Activated CD4-positive, alpha-beta T cell treated with anti-CD3 and anti-CD28 coated beads, Interleukin-2, amount 10 ng/mL, durations not matched to agents 7 days and 5 days (primary cell): ENCODE measurements at regions not wholly inside any gene's neighbourhood (a gene's known extent, or its start where the extent isn't known, plus 50 kb on each side); places are given as distances from the start of the nearest gene placed in this dataset.

Experiments used
- CTCF ChIA-PET: fragments of 350-600 bp; sonication (Branson Sonifier 250); formaldehyde crosslinking; loops from one replicate; lab custom pipeline; 2021; ENCODE audit warnings: antibody characterized with exemption; lab: Charles Lee
- POLR2A ChIA-PET: fragments of 350-600 bp; sonication (Branson Sonifier 250); formaldehyde crosslinking; loops from one replicate; lab custom pipeline; 2021; ENCODE audit warnings: antibody characterized with exemption; lab: Charles Lee
- DNase-seq: peaks from one replicate; pipeline ENCODE4 v3.0.0-alpha.2; 2020
- H3K27ac Mint-ChIP-seq: one replicate; pipeline ENCODE4 v1.8.0; 2021; ENCODE audit warnings: mild to moderate bottlenecking, moderate library complexity, mixed read lengths
- H3K27me3 Mint-ChIP-seq: one replicate; pipeline ENCODE4 v1.8.0; 2021; ENCODE audit warnings: mixed read lengths
- H3K36me3 Mint-ChIP-seq: one replicate; pipeline ENCODE4 v1.8.0; 2021; ENCODE audit warnings: low read depth, mixed read lengths
- H3K4me1 Mint-ChIP-seq: one replicate; pipeline ENCODE4 v1.8.0; 2021; ENCODE audit warnings: mixed read lengths
- H3K4me3 Mint-ChIP-seq: one replicate; pipeline ENCODE4 v1.8.0; 2021; ENCODE audit warnings: mild to moderate bottlenecking, moderate library complexity, mixed read lengths
- H3K9me3 Mint-ChIP-seq: one replicate; pipeline ENCODE4 v1.8.0; 2021; ENCODE audit warnings: mixed read lengths

- Mint-ChIP-seq H3K27ac (no peak overlapping the region), H3K36me3 (no peaks in the 10 kb centered on the region), H3K27me3 (no peaks in the 10 kb centered on the region), H3K9me3 (peaks cover 9% of the 10 kb centered on the region), H3K4me1 (no peaks in the 10 kb centered on the region), H3K4me3 (no peak overlapping the region)
- ChIA-PET POLR2A (no interaction called here), CTCF (no interaction called here)
- no peak for DNase-seq
Observed at GRCh38 chr6:62516291-62517141, 230.5 kb upstream of the KHDRBS2 start.

- no peak overlapping the region for H3K27ac Mint-ChIP-seq
- no peak overlapping the region for H3K4me3 Mint-ChIP-seq
- no peaks in the 10 kb centered on the region for H3K36me3 Mint-ChIP-seq
- no peak for DNase-seq
- peaks cover 27% of the 10 kb centered on the region for H3K9me3 Mint-ChIP-seq
- H3K27me3 Mint-ChIP-seq: no peaks in the 10 kb centered on the region
- ChIA-PET POLR2A (no interaction called here), CTCF (no interaction called here)
- H3K4me1 Mint-ChIP-seq: no peaks in the 10 kb centered on the region
Observed at GRCh38 chr6:62492192-62492822, 206.3 kb upstream of the KHDRBS2 start.

GRCh38 chr6:62480544-62480943 is 194.5 kb upstream of the KHDRBS2 start:
- Mint-ChIP-seq H3K4me3 (no peak overlapping the region), H3K9me3 (no peaks in the 10 kb centered on the region), H3K27me3 (no peaks in the 10 kb centered on the region), H3K4me1 (no peaks in the 10 kb centered on the region), H3K27ac (no peak overlapping the region), H3K36me3 (no peaks in the 10 kb centered on the region)
- POLR2A ChIA-PET: no interaction called here
- DNase-seq: no peak
- CTCF ChIA-PET: no interaction called here

- H3K36me3 Mint-ChIP-seq: no peaks in the 10 kb centered on the region
Observed at GRCh38 chr6:62479697-62480220, 193.7 kb upstream of the KHDRBS2 start.

GRCh38 chr6:62474793-62475192 is 188.8 kb upstream of the KHDRBS2 start:
- no peak overlapping the region for H3K4me3 Mint-ChIP-seq
- no peaks in the 10 kb centered on the region for H3K27me3 Mint-ChIP-seq

More at GRCh38 chr6:62479697-62480220, 193.7 kb upstream of the KHDRBS2 start:
- H3K27me3 Mint-ChIP-seq: no peaks in the 10 kb centered on the region
- ChIA-PET POLR2A (no interaction called here), CTCF (no interaction called here)
- H3K9me3 Mint-ChIP-seq: no peaks in the 10 kb centered on the region
- no peak for DNase-seq
- H3K27ac Mint-ChIP-seq: no peak overlapping the region
- no peak overlapping the region for H3K4me3 Mint-ChIP-seq
- H3K4me1 Mint-ChIP-seq: no peaks in the 10 kb centered on the region

GRCh38 chr6:62466607-62467006 is 180.6 kb upstream of the KHDRBS2 start:
- no peak overlapping the region for H3K27ac Mint-ChIP-seq
- DNase-seq: no peak
- no peaks in the 10 kb centered on the region for H3K4me1 Mint-ChIP-seq
- H3K9me3 Mint-ChIP-seq: peaks cover 4% of the 10 kb centered on the region
- POLR2A ChIA-PET: no interaction called here
- CTCF ChIA-PET: no interaction called here
- H3K4me3 Mint-ChIP-seq: no peak overlapping the region
- H3K27me3 Mint-ChIP-seq: no peaks in the 10 kb centered on the region
- no peaks in the 10 kb centered on the region for H3K36me3 Mint-ChIP-seq

More at GRCh38 chr6:62474793-62475192, 188.8 kb upstream of the KHDRBS2 start:
- ChIA-PET CTCF (no interaction called here), POLR2A (no interaction called here)
- H3K4me1 Mint-ChIP-seq: no peaks in the 10 kb centered on the region
- DNase-seq: no peak
- H3K36me3 Mint-ChIP-seq: no peaks in the 10 kb centered on the region
- no peak overlapping the region for H3K27ac Mint-ChIP-seq
- H3K9me3 Mint-ChIP-seq: peaks cover 13% of the 10 kb centered on the region

- ChIA-PET CTCF (no interaction called here), POLR2A (no interaction called here)
- H3K4me1 Mint-ChIP-seq: no peaks in the 10 kb centered on the region
- H3K27me3 Mint-ChIP-seq: no peaks in the 10 kb centered on the region
- no peak overlapping the region for H3K4me3 Mint-ChIP-seq
- H3K27ac Mint-ChIP-seq: no peak overlapping the region
- no peak for DNase-seq
- no peaks in the 10 kb centered on the region for H3K36me3 Mint-ChIP-seq
- H3K9me3 Mint-ChIP-seq: peaks cover 2% of the 10 kb centered on the region
Observed at GRCh38 chr6:62465206-62465605, 179.2 kb upstream of the KHDRBS2 start.

GRCh38 chr6:62452586-62452985 is 166.6 kb upstream of the KHDRBS2 start:
- DNase-seq: no peak
- POLR2A ChIA-PET: no interaction called here
- Mint-ChIP-seq H3K36me3 (no peaks in the 10 kb centered on the region), H3K27ac (no peak overlapping the region), H3K27me3 (no peaks in the 10 kb centered on the region), H3K4me3 (no peak overlapping the region), H3K4me1 (no peaks in the 10 kb centered on the region), H3K9me3 (peaks cover 5% of the 10 kb centered on the region)
- CTCF ChIA-PET: no interaction called here

GRCh38 chr6:62446647-62447316 is 160.8 kb upstream of the KHDRBS2 start:
- ChIA-PET POLR2A (no interaction called here), CTCF (interaction anchor here (0.8 kb wide), 1 partner anchor 16 kb away, joined by 3 read pairs; no protein-coding TSS in a partner anchor)
- H3K4me1 Mint-ChIP-seq: no peaks in the 10 kb centered on the region
- no peak overlapping the region for H3K27ac Mint-ChIP-seq
- DNase-seq: no peak
- no peaks in the 10 kb centered on the region for H3K36me3 Mint-ChIP-seq
- no peak overlapping the region for H3K4me3 Mint-ChIP-seq
- H3K9me3 Mint-ChIP-seq: peaks cover 5% of the 10 kb centered on the region
- H3K27me3 Mint-ChIP-seq: no peaks in the 10 kb centered on the region

- Mint-ChIP-seq H3K36me3 (no peaks in the 10 kb centered on the region), H3K9me3 (peaks cover 8% of the 10 kb centered on the region), H3K27me3 (no peaks in the 10 kb centered on the region), H3K4me1 (no peaks in the 10 kb centered on the region), H3K27ac (no peak overlapping the region), H3K4me3 (no peak overlapping the region)
- ChIA-PET POLR2A (no interaction called here), CTCF (no interaction called here)
- no peak for DNase-seq
Observed at GRCh38 chr6:62445521-62445920, 159.5 kb upstream of the KHDRBS2 start.

- Mint-ChIP-seq H3K36me3 (no peaks in the 10 kb centered on the region), H3K27ac (no peak overlapping the region), H3K4me1 (no peaks in the 10 kb centered on the region), H3K9me3 (peaks cover 19% of the 10 kb centered on the region), H3K4me3 (no peak overlapping the region), H3K27me3 (no peaks in the 10 kb centered on the region)
- ChIA-PET POLR2A (no interaction called here), CTCF (no interaction called here)
- DNase-seq: no peak
Observed at GRCh38 chr6:62441182-62441581, 155.2 kb upstream of the KHDRBS2 start.

GRCh38 chr6:62429781-62430180 is 143.8 kb upstream of the KHDRBS2 start:
- ChIA-PET POLR2A (no interaction called here), CTCF (no interaction called here)
- no peaks in the 10 kb centered on the region for H3K36me3 Mint-ChIP-seq
- H3K4me3 Mint-ChIP-seq: no peak overlapping the region
- H3K9me3 Mint-ChIP-seq: peaks cover 7% of the 10 kb centered on the region
- DNase-seq: no peak
- no peaks in the 10 kb centered on the region for H3K4me1 Mint-ChIP-seq
- H3K27ac Mint-ChIP-seq: no peak overlapping the region
- H3K27me3 Mint-ChIP-seq: no peaks in the 10 kb centered on the region
